Activated CD4-positive, alpha-beta T cell treated with anti-CD3 and anti-CD28 coated beads, Interleukin-2, amount 10 ng/mL, durations not matched to agents 7 days and 5 days (primary cell): ENCODE measurements at regions not wholly inside any gene's neighbourhood (a gene's known extent, or its start where the extent isn't known, plus 50 kb on each side); places are given as distances from the start of the nearest gene placed in this dataset.
"Not testable (repeated sequence)": the region's sequence is repeated elsewhere in the genome, so short reads cannot be mapped to it uniquely, and the experiment has no call there.

Source experiments
- CTCF ChIA-PET: fragments of 350-600 bp; sonication (Branson Sonifier 250); formaldehyde crosslinking; loops from one replicate; lab custom pipeline; 2021; ENCODE audit warnings: antibody characterized with exemption; lab: Charles Lee
- POLR2A ChIA-PET: fragments of 350-600 bp; sonication (Branson Sonifier 250); formaldehyde crosslinking; loops from one replicate; lab custom pipeline; 2021; ENCODE audit warnings: antibody characterized with exemption; lab: Charles Lee
- DNase-seq: peaks from one replicate; pipeline ENCODE4 v3.0.0-alpha.2; 2020
- H3K27ac Mint-ChIP-seq: one replicate; pipeline ENCODE4 v1.8.0; 2021; ENCODE audit warnings: mild to moderate bottlenecking, moderate library complexity, mixed read lengths
- H3K27me3 Mint-ChIP-seq: one replicate; pipeline ENCODE4 v1.8.0; 2021; ENCODE audit warnings: mixed read lengths
- H3K36me3 Mint-ChIP-seq: one replicate; pipeline ENCODE4 v1.8.0; 2021; ENCODE audit warnings: low read depth, mixed read lengths
- H3K4me1 Mint-ChIP-seq: one replicate; pipeline ENCODE4 v1.8.0; 2021; ENCODE audit warnings: mixed read lengths
- H3K4me3 Mint-ChIP-seq: one replicate; pipeline ENCODE4 v1.8.0; 2021; ENCODE audit warnings: mild to moderate bottlenecking, moderate library complexity, mixed read lengths
- H3K9me3 Mint-ChIP-seq: one replicate; pipeline ENCODE4 v1.8.0; 2021; ENCODE audit warnings: mixed read lengths

DNA sequence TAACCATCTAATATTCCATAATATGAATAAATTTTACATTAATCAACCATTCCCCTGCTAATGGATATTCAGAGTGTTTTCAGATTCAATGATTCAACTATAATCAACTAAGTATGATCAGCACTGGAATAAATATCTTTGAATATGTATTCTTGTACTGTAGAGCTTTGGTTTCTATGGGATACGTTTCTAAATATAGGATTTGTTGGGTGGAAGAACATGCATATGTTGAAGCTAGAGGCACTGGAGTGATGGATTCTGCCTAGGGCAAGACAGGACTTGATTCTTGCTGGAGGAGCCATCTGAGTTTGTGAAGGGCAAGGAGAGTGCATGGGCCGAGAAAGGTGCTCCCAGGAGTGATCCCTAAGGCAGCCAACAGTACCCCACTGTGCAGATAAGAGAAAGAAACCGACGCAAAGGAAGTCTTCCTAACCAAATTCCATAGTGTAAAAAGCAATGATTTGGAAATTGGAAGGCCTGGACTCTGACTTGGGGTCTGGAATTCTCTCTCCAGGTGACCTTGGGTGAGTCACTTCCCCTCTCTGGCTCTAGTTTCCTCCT is 418.7 kb downstream of the PREX1 start:
- ChIA-PET CTCF (no interaction called here), POLR2A (no interaction called here)
- no peak for DNase-seq
- no peak overlapping the region for H3K4me3 Mint-ChIP-seq
- no peaks in the 10 kb centered on the region for H3K9me3 Mint-ChIP-seq
- no peak overlapping the region for H3K27ac Mint-ChIP-seq
- H3K36me3 Mint-ChIP-seq = no peaks in the 10 kb centered on the region
- no peaks in the 10 kb centered on the region for H3K4me1 Mint-ChIP-seq
- peaks cover 12% of the 10 kb centered on the region for H3K27me3 Mint-ChIP-seq

DNA sequence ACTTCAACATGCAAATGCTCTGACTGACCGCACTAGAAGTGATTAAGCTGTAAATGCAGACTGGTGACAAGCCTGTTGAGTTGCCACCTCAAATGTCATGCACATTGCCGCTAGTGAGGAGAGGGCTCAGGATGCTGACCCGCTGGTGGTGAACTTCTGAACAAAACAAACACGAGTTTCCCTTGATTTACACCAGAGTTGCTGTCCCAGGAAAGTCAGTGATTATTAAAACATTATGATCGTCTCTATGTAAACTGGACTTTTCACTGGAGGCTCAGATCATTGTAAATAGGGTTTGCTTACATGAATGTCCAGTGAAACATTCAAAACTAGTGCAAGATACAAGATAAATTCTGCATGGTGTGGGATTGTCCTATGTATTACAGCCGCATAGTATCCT is 420.1 kb downstream of the PREX1 start:
- Mint-ChIP-seq H3K27ac (no peak overlapping the region), H3K4me1 (no peaks in the 10 kb centered on the region), H3K36me3 (no peaks in the 10 kb centered on the region), H3K9me3 (no peaks in the 10 kb centered on the region), H3K27me3 (peaks cover 10% of the 10 kb centered on the region), H3K4me3 (no peak overlapping the region)
- ChIA-PET POLR2A (no interaction called here), CTCF (no interaction called here)
- no peak for DNase-seq

DNA sequence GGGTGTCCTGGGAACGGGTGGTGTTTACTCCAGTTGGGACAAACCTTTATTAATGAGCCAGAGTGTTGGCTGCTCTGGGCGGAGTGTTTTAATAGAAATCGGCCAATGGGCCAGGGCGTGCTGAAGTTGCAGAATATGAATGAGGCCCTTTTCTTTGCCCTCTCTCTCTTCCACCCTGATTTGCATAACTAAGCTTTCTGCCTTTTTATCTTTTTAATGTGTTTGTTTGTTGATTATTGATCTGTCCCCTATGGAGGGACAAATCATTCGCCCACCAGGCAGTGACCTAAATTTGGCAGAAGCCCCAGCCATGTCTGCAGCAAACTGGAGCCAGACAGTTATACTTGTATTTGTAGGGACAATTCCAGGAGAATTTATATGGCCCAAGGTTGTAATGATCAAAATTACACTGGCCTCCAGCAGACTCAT is 420.9 kb downstream of the PREX1 start:
- H3K4me1 Mint-ChIP-seq = no peaks in the 10 kb centered on the region
- H3K4me3 Mint-ChIP-seq = no peak overlapping the region
- DNase-seq = no peak
- ChIA-PET POLR2A (no interaction called here), CTCF (no interaction called here)
- H3K27ac Mint-ChIP-seq = no peak overlapping the region
- no peaks in the 10 kb centered on the region for H3K36me3 Mint-ChIP-seq
- H3K27me3 Mint-ChIP-seq = peaks cover 10% of the 10 kb centered on the region
- no peaks in the 10 kb centered on the region for H3K9me3 Mint-ChIP-seq

DNA sequence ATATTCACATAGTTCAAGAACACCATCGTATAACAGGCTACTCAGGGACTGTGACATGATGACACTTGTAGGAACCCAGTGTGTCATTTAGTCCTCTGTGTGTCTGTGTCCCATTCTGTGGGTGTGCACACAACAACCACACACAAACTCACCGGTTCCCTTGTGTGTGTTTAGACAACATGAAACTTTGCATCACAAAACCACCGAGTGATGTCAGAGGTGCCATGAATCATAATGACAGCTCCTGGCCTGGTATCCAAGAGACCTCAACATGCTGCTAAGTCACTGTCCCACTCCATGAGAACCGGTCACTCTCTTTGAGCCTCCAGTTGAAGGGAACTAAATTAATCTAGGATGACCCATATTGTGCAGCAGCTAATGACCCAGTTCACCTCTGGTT is 421.3 kb downstream of the PREX1 start:
- peaks cover 12% of the 10 kb centered on the region for H3K27me3 Mint-ChIP-seq
- H3K36me3 Mint-ChIP-seq = no peaks in the 10 kb centered on the region
- CTCF ChIA-PET = no interaction called here
- H3K27ac Mint-ChIP-seq = no peak overlapping the region
- POLR2A ChIA-PET = no interaction called here
- no peak overlapping the region for H3K4me3 Mint-ChIP-seq
- no peaks in the 10 kb centered on the region for H3K4me1 Mint-ChIP-seq
- DNase-seq = no peak
- no peaks in the 10 kb centered on the region for H3K9me3 Mint-ChIP-seq

DNA sequence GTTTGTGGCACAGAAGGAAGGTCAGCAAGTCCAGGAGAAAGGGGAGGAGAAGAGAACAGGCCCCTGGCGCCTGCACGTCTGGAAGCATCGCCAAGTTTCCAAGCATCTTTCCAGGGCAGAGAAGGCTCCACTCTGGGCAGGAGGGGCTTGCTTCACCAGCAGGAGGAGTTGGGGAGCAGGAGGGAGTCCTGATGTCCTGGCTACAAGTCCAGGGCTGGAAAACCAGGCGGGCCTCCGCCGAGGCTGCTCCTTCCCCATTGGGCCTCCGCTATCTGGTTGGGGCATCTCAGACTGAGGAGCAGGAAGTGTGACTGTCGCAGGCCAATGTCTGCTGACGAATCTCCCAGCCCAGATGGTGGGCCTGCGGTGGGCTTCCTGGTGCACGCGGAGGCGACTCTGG is 421.9 kb downstream of the PREX1 start:
- Mint-ChIP-seq H3K4me3 (no peak overlapping the region), H3K9me3 (no peaks in the 10 kb centered on the region), H3K36me3 (no peaks in the 10 kb centered on the region), H3K27ac (no peak overlapping the region), H3K4me1 (no peaks in the 10 kb centered on the region), H3K27me3 (peaks cover 14% of the 10 kb centered on the region)
- no peak for DNase-seq
- ChIA-PET POLR2A (no interaction called here), CTCF (no interaction called here)

DNA sequence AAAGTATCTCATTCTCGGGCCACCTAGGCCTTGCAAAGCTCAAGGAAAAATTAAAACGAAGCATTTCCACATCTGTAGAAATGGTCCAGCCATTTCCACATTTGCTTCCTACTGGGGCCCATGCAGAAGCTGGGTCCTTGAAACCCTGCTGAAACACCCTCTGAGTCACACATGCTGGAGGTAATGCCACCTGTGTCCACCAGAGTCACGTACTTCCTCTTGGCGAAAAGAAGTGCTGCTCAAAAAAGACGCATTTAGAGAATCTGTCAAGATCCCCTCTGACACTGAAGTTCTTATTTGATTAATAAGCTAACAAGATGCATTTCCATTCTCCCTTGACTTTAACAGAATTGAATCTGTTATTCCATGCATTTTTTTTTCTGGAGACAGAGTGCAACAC is 423.2 kb downstream of the PREX1 start:
- Mint-ChIP-seq H3K27me3 (peaks cover 12% of the 10 kb centered on the region), H3K36me3 (no peaks in the 10 kb centered on the region), H3K9me3 (no peaks in the 10 kb centered on the region), H3K27ac (no peak overlapping the region), H3K4me1 (no peaks in the 10 kb centered on the region), H3K4me3 (no peak overlapping the region)
- ChIA-PET POLR2A (no interaction called here), CTCF (no interaction called here)
- no peak for DNase-seq

DNA sequence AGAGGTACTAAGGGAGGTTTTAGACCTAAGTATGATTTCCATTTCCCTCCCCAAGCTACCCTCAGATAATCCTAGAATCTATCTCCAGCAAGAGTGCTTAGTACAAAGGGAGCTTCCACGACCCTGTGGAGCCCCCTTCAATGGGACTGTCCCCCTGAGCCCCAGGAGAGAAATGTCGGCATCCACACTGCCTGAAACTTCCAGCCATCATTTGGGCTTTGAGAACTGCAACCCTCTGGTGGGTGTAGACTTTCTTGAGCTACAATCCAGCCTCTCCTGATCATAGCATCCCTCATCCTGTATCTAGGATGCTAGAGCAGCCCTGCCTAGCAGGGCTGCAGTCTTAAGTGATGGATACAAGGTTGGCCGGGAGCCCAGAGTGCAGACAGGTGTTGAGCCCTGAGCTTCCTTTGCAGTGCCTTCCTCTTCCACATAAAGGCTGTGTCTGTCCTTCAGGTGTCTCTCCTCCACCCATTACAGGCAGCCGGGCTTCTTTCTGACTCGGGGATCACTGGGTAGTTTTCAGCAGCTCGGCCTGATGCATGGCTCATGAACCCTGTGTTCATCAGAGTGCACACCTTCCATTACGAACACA is 424.5 kb downstream of the PREX1 start:
- no peak overlapping the region for H3K27ac Mint-ChIP-seq
- ChIA-PET POLR2A (no interaction called here), CTCF (no interaction called here)
- no peaks in the 10 kb centered on the region for H3K36me3 Mint-ChIP-seq
- no peaks in the 10 kb centered on the region for H3K9me3 Mint-ChIP-seq
- H3K4me1 Mint-ChIP-seq = no peaks in the 10 kb centered on the region
- H3K4me3 Mint-ChIP-seq = no peak overlapping the region
- DNase-seq = no peak
- peaks cover 7% of the 10 kb centered on the region for H3K27me3 Mint-ChIP-seq

DNA sequence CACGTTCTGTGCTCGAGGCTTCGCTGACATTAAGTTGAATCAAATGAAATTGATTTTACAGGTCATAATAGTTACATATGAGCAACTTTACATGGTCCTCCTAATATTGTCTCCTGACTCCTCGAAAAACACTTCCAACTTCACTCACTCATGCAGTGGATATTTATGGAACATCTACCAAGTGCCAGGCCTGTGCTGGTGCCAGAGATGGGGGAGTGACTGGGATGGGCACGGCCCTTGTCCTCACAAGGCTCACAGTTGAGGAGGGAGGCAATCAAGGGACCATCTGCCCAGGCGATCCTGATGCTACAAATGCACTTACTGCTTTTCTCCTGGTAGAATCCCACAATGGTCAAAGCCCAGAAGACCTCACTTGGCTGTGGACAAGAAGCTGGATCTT is 426.4 kb downstream of the PREX1 start:
- Mint-ChIP-seq H3K9me3 (no peaks in the 10 kb centered on the region), H3K27me3 (peaks cover 5% of the 10 kb centered on the region)

DNA sequence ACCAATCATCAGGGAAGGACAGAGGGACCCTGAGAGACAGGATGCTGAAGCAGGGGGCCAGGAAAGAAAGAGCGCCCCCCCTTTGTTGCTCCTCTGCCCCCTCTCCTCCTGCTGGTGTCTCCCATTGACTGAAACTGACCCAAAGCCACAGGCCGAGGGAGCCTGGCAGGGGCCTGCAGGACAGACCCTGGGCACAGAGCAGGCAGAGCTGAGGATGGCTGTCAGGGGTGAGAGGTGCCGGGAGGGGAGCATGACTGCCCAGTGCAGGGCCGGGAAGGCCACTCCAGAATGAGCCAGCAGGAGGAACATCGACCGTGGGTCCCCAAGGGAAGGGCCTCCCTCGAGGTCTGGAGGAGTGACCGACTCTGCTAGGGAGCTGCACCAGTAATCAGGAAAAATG is 427.8 kb downstream of the PREX1 start:
- ChIA-PET CTCF (no interaction called here), POLR2A (no interaction called here)
- no peak for DNase-seq
- no peak overlapping the region for H3K27ac Mint-ChIP-seq
- no peak overlapping the region for H3K4me3 Mint-ChIP-seq
- peaks cover 5% of the 10 kb centered on the region for H3K27me3 Mint-ChIP-seq
- no peaks in the 10 kb centered on the region for H3K36me3 Mint-ChIP-seq
- no peaks in the 10 kb centered on the region for H3K9me3 Mint-ChIP-seq
- no peaks in the 10 kb centered on the region for H3K4me1 Mint-ChIP-seq

More for the DNA sequence above, 426.4 kb downstream of the PREX1 start:
- Mint-ChIP-seq H3K4me3 (no peak overlapping the region), H3K27ac (no peak overlapping the region), H3K4me1 (no peaks in the 10 kb centered on the region), H3K36me3 (no peaks in the 10 kb centered on the region)
- DNase-seq = no peak
- POLR2A ChIA-PET = no interaction called here
- CTCF ChIA-PET = interaction anchor here (0.7 kb wide), 1 partner anchor 224 kb away, joined by 3 read pairs; no protein-coding TSS in a partner anchor

DNA sequence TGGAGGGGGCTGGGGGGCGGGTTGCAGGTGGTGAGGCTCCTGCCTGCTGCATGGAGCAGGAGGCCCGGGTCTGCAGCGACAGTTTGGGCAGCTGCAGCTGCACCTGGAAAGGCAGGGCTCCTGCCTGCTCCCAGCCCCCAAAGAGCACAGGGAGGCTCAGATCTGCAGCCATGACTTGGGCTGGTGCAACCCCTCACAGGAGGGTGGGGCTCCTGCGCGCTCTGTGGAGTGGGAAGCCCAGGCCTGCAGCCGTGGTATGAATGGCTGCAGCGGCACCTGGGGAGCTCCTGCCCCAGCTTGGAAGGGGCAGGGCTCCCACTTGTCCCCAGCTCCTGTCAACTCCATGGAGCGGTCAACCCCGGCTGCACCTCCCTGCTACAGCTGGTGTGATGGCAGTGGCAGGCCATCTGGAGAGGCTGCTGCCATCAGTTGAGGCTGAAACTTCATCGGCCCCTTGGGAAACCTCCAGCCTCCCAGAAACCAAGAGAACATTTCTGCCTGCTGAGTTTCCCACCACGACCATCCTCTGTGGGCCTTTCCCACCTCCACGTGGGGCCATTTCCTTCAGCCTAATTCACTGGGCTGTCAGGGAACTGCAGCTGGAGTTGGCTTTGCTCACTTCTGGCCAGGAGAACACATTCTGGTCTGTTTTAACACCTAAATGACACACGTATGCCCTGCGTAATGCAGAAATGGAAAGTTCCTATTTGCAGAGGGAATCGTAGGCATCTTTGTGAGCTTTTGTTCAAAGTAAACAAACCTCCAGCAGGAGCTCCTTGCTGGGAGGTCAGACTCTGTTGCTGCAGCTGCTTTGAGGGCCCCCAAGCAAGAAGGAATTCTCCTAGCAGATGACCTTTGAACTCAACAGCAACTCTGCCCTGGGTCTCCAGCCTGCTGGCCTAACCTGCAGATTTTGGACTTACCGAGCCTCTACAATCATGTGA is 429.0 kb downstream of the PREX1 start:
- no peaks in the 10 kb centered on the region for H3K9me3 Mint-ChIP-seq
- no peaks in the 10 kb centered on the region for H3K36me3 Mint-ChIP-seq
- H3K27me3 Mint-ChIP-seq = peaks cover 5% of the 10 kb centered on the region
- no peak overlapping the region for H3K27ac Mint-ChIP-seq
- no peaks in the 10 kb centered on the region for H3K4me1 Mint-ChIP-seq
- CTCF ChIA-PET = interaction anchor here (0.5 kb wide), 1 partner anchor 646 kb away, joined by 3 read pairs; no protein-coding TSS in a partner anchor
- POLR2A ChIA-PET = no interaction called here
- H3K4me3 Mint-ChIP-seq = no peak overlapping the region
- DNase-seq = no peak

DNA sequence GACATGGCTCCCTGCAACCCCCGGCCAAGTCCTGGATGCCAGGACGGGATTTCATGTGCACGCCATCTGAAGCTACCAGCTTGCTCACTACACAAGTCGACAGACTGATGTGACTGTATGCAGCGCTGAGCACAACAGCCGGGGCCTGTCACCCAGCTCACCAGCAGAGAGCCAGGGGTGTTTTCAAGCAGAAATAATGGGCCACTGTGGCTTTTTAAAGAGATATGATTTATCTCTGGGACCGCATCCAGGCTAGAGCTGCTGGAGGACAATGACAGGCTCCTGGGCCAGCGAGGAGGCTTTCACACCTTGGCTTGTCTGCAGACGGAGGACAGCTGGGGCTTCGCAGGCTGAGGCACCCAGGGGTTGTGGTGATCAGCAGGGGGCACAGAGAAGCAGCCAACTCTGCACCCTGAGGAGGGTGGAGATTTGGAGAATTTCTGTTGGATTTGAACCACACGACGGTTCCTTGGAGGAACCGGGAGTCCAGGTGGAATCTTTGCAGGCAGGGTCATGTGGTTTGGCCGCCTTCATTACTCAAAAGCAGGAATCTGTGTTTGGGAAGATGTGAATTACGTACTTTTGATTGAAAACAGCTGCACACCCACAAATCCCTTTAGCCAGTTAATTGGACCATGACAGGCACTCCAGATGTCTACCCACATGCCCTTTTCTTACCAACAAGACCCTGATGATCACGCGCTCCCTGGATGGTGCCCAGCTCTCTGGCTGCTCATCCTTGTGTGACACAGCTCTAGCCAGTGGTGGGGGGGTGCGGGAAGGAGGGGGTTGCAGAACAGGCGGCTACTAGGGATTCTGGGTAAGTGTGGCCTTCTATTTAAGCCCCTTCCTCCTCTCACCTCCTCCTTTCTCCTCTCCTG is 430.6 kb downstream of the PREX1 start:
- H3K27me3 Mint-ChIP-seq, DNase-seq, H3K27ac Mint-ChIP-seq, CTCF ChIA-PET, POLR2A ChIA-PET, H3K9me3 Mint-ChIP-seq, H3K4me3 Mint-ChIP-seq, H3K4me1 Mint-ChIP-seq, H3K36me3 Mint-ChIP-seq: not testable (repeated sequence)

DNA sequence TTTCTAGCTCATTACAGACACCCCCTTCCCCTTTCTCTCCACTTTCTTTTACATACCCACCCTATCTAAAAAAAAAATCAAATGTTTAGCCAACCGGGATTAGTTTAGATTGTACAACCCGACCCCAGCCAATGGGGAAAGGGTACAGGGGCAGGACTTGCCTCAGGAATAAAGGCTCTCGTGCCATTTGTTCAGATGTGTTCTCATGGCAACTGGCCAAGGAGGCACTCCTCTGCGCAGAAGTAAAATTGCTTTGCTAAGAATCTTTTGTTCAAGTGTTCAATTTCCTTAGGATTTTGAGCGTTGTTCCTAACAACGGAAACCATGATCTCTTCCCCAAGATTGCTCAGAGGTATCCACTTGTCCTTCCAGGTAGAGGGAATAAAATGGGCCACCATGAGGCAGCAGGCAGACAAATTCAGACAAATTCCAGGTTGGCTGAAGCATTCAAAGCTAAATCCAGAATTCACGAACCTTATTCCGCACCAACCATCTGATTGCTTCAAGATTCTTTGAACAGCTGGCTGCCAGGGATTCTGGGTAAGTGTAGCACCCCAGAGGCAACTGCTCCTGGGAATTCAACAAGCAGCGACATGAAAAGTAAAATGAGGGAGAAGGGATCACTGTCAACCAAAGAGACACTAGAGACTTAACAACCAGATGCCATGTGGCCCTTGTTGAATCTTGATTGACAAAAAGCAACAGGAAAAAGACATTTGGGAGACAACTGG is 431.8 kb downstream of the PREX1 start:
- H3K4me3 Mint-ChIP-seq = no peak overlapping the region
- no peak for DNase-seq
- H3K9me3 Mint-ChIP-seq = peaks cover 11% of the 10 kb centered on the region
- no peaks in the 10 kb centered on the region for H3K4me1 Mint-ChIP-seq
- ChIA-PET CTCF (no interaction called here), POLR2A (no interaction called here)
- H3K36me3 Mint-ChIP-seq = no peaks in the 10 kb centered on the region
- no peaks in the 10 kb centered on the region for H3K27me3 Mint-ChIP-seq
- H3K27ac Mint-ChIP-seq = no peak overlapping the region
